ENCODE measurements at regions not wholly inside any gene's neighbourhood (a gene's known extent, or its start where the extent isn't known, plus 50 kb on each side); places are given as distances from the start of the nearest gene placed in this dataset.

DNA sequence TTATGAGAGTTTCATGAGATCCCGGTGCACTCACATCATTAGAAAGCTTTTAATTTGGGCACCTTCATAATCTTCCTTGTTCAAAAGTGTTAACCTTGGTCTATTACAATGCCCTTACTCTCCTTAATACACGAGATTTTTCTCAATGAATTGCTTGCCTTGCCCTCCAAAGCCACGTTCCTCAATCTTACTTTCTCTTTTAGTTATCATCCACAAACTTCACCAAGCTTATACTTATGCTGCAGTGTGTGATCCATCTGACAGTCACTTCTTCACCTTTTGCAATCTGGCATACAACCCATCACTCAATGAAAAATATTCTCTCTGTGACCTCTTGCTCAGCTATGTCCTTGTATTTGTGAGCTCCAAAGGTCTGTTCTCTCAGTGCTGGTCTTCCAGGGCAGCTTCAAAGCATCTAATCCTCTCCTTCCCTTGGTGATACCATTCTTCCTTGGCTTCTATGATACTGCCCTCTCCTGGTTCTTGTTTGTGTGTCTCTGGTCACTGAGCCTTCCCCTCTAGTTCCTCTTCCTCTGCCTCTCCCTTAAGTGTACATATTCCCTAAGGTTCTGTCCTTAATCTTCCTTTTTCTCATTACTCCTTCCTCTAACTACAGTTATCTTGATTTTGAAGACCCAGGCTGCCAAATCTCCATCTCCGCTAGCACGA lies 202.2 kb upstream of the STARD13 start:
- Histone ChIP-seq H3K4me3 (ENCODE audit: low read depth in 1 of 2, low read length in 2 of 2) (no peak overlapping the region), H3K27me3 (ENCODE audit: control insufficient read depth in 1 of 2, insufficient read depth in 2 of 2, low read length in 2 of 2) (no peaks in the 10 kb centered on the region), H3K4me1 (ENCODE audit: control insufficient read depth in 1 of 2, insufficient read depth in 2 of 2, low read length in 2 of 2) (peaks cover 0 to 4% of the 10 kb centered on the region in 2 donors), H3K9me3 (ENCODE audit: control insufficient read depth in 1 of 2, low read length in 2 of 2) (peaks cover 0 to 3% of the 10 kb centered on the region in 2 donors), H3K27ac (ENCODE audit: low read depth, low read length) (no peak overlapping the region), H3K9ac (ENCODE audit: low read depth in 1 of 2, low read length in 2 of 2) (no peak overlapping the region), H3K36me3 (ENCODE audit: control insufficient read depth in 1 of 2, insufficient read depth in 2 of 2, low read length in 2 of 2) (no peaks in the 10 kb centered on the region)

DNA sequence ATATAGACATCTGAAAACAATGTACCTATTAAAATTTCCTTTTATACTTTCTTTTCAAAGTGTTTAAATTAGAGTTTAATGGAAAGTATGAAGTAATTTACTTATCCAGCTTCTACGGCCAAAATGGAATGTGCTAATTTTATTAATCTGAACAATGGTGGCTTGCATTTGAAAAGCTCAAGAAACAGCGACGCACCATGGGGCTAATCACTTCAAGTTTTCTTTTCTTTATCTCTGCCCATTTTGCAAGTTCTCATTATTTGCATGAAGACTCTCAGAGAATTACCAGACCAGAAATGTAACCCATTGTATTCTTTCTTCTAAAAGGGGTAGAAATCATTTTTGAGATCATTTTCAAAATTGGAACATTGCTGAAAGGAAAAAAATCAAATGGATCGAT lies 204.0 kb upstream of the STARD13 start:
- no peak overlapping the region for H3K27ac ChIP-seq (ENCODE audit: low read depth, low read length)
- H3K27me3 ChIP-seq (ENCODE audit: control insufficient read depth in 1 of 2, insufficient read depth in 2 of 2, low read length in 2 of 2), result no peaks in the 10 kb centered on the region
- H3K36me3 ChIP-seq (ENCODE audit: control insufficient read depth in 1 of 2, insufficient read depth in 2 of 2, low read length in 2 of 2), result no peaks in the 10 kb centered on the region
- H3K9ac ChIP-seq (ENCODE audit: low read depth in 1 of 2, low read length in 2 of 2), result no peak overlapping the region
- peaks cover 0 to 10% of the 10 kb centered on the region in 2 donors for H3K4me1 ChIP-seq (ENCODE audit: control insufficient read depth in 1 of 2, insufficient read depth in 2 of 2, low read length in 2 of 2)
- peaks cover 0 to under 1% of the 10 kb centered on the region in 2 donors for H3K9me3 ChIP-seq (ENCODE audit: control insufficient read depth in 1 of 2, low read length in 2 of 2)
- H3K4me3 ChIP-seq (ENCODE audit: low read depth in 1 of 2, low read length in 2 of 2), result no peak overlapping the region

DNA sequence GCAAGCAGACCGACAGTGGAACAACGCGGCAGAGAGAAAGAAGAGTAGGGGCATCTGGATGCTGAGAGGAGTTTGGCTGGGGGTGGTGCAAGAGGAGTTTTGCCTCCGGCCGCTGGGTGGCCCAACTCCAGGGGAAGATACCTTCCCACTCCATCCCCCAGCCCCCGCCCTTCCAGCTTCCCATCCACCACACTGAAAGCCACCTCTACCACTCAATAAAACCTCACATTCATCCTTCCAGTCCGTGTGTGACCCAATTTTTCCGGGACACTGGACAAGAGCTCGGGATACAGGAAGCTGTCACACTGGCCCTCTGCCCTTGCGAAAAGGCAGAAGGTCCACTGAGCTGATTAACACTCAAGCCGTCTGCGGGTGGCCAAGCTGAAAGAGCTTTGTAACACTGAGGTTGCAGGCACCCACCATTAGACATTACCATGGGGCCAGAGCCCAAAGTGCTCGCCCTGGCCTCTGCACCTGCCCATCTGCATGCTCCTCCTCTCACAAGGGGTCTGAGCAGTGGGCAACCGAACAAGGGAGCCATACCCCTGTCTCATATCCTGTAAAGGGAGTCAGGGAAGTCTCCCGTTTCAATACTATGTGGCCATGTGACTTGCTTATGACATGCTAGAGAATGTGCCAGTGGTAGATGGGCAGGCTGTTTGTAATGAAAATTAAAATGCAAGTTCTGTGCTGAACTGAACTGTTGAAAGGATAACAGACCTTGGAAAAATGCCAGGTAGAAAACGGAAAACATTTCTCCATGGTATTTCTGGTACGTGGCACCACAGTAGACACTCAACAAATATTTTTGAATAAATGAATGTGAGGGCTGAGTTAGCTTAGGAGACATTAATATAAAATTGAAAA lies 205.1 kb upstream of the STARD13 start:
- Histone ChIP-seq H3K36me3 (ENCODE audit: control insufficient read depth in 1 of 2, insufficient read depth in 2 of 2, low read length in 2 of 2) (no peaks in the 10 kb centered on the region), H3K4me1 (ENCODE audit: control insufficient read depth in 1 of 2, insufficient read depth in 2 of 2, low read length in 2 of 2) (peaks cover 0 to 10% of the 10 kb centered on the region in 2 donors), H3K27me3 (ENCODE audit: control insufficient read depth in 1 of 2, insufficient read depth in 2 of 2, low read length in 2 of 2) (no peaks in the 10 kb centered on the region), H3K4me3 (ENCODE audit: low read depth in 1 of 2, low read length in 2 of 2) (no peak overlapping the region), H3K9me3 (ENCODE audit: control insufficient read depth in 1 of 2, low read length in 2 of 2) (no peaks in the 10 kb centered on the region), H3K27ac (ENCODE audit: low read depth, low read length) (no peak overlapping the region), H3K9ac (ENCODE audit: low read depth in 1 of 2, low read length in 2 of 2) (no peak overlapping the region)

DNA sequence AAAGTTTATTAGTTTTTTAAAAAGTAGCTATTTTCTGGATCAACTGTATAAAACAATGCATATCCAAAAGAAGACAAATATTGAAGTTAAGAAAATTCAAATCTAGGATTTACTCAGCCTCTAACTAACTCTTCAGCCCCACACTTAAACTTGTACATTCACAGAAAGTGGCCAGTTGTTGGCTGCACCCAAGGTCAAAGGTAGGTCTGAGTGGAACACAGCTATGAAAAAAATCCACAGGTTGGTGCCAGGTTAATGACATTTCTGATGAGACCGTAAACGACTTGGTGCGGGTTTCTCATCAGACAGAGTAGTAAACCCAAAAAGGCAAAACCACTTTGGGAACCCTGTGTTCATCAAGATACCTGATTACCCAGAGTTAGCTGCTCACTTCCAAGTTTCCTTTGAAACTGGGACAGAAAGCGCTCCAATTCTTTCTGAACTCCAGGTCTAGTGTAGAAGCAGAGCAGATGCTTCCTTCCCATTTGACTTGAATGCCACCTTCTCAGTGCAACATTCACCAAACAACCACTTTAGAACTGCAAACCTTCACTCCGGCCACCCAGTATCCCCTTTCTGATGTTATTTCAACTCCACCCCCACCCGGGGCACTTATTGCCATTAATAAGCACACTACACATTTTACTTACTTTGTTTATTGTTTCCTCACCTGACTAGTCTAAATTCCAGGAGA lies 208.3 kb upstream of the STARD13 start:
- Histone ChIP-seq H3K27ac (ENCODE audit: low read depth, low read length) (no peak overlapping the region), H3K4me1 (ENCODE audit: control insufficient read depth in 1 of 2, insufficient read depth in 2 of 2, low read length in 2 of 2) (peaks cover 0 to 8% of the 10 kb centered on the region in 2 donors), H3K9ac (ENCODE audit: low read depth in 1 of 2, low read length in 2 of 2) (no peak overlapping the region), H3K27me3 (ENCODE audit: control insufficient read depth in 1 of 2, insufficient read depth in 2 of 2, low read length in 2 of 2) (no peaks in the 10 kb centered on the region), H3K9me3 (ENCODE audit: control insufficient read depth in 1 of 2, low read length in 2 of 2) (no peaks in the 10 kb centered on the region), H3K36me3 (ENCODE audit: control insufficient read depth in 1 of 2, insufficient read depth in 2 of 2, low read length in 2 of 2) (no peaks in the 10 kb centered on the region), H3K4me3 (ENCODE audit: low read depth in 1 of 2, low read length in 2 of 2) (no peak overlapping the region)

DNA sequence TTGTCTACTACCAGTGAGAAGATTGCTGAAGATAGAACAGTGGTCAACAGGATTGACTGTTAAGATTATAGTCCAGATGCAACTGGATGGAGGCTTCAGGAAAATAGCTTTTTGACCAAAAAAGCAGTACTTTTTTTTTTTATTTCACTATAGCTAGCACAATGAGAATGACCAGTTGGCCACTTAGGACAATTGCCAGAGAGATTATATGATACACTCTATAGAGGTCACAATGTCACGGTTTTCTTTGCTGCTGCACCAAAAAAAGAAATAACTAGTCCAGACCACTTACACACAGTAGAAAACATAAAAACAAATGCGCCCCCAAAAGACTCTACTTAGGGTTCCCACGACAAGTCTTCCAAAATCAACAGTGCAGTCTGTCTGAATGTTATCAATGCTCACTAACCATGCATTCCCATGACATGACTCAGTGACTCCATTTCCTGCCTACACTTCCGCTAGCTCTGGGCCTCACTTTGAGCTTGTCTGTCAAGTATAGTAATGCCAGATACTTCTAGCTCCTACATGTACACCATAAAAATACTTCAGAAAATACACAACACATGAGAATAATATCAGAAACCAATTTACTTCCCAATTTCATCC lies 209.1 kb upstream of the STARD13 start:
- no peak overlapping the region for H3K9ac ChIP-seq (ENCODE audit: low read depth in 1 of 2, low read length in 2 of 2)
- no peaks in the 10 kb centered on the region for H3K36me3 ChIP-seq (ENCODE audit: control insufficient read depth in 1 of 2, insufficient read depth in 2 of 2, low read length in 2 of 2)
- no peak overlapping the region for H3K4me3 ChIP-seq (ENCODE audit: low read depth in 1 of 2, low read length in 2 of 2)
- no peaks in the 10 kb centered on the region for H3K9me3 ChIP-seq (ENCODE audit: control insufficient read depth in 1 of 2, low read length in 2 of 2)
- H3K27ac ChIP-seq (ENCODE audit: low read depth, low read length), result no peak overlapping the region
- H3K27me3 ChIP-seq (ENCODE audit: control insufficient read depth in 1 of 2, insufficient read depth in 2 of 2, low read length in 2 of 2), result no peaks in the 10 kb centered on the region
- H3K4me1 ChIP-seq (ENCODE audit: control insufficient read depth in 1 of 2, insufficient read depth in 2 of 2, low read length in 2 of 2), result peaks cover 0 to 6% of the 10 kb centered on the region in 2 donors

DNA sequence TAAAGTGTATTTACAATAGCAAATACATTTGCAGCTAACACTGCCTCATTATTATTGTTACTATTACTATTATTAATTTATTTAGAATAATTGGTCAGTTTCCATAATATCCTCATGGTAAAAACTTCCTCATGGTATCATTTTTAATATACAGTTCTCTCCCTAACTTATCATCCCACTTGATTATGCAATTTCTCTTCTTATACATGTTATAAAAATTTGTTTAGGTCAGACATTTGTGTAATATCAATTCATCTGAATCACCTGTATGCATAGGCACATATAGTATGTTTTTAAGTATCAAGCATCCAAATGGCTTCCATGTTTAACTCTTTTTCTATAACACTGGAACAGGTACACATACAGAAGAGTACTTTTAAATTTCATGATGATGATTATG lies 210.8 kb upstream of the STARD13 start:
- Histone ChIP-seq H3K4me3 (ENCODE audit: low read depth in 1 of 2, low read length in 2 of 2) (no peak overlapping the region), H3K4me1 (ENCODE audit: control insufficient read depth in 1 of 2, insufficient read depth in 2 of 2, low read length in 2 of 2) (peaks cover 0 to 6% of the 10 kb centered on the region in 2 donors), H3K9ac (ENCODE audit: low read depth in 1 of 2, low read length in 2 of 2) (no peak overlapping the region), H3K27me3 (ENCODE audit: control insufficient read depth in 1 of 2, insufficient read depth in 2 of 2, low read length in 2 of 2) (no peaks in the 10 kb centered on the region), H3K9me3 (ENCODE audit: control insufficient read depth in 1 of 2, low read length in 2 of 2) (no peaks in the 10 kb centered on the region), H3K36me3 (ENCODE audit: control insufficient read depth in 1 of 2, insufficient read depth in 2 of 2, low read length in 2 of 2) (no peaks in the 10 kb centered on the region), H3K27ac (ENCODE audit: low read depth, low read length) (no peak overlapping the region)

DNA sequence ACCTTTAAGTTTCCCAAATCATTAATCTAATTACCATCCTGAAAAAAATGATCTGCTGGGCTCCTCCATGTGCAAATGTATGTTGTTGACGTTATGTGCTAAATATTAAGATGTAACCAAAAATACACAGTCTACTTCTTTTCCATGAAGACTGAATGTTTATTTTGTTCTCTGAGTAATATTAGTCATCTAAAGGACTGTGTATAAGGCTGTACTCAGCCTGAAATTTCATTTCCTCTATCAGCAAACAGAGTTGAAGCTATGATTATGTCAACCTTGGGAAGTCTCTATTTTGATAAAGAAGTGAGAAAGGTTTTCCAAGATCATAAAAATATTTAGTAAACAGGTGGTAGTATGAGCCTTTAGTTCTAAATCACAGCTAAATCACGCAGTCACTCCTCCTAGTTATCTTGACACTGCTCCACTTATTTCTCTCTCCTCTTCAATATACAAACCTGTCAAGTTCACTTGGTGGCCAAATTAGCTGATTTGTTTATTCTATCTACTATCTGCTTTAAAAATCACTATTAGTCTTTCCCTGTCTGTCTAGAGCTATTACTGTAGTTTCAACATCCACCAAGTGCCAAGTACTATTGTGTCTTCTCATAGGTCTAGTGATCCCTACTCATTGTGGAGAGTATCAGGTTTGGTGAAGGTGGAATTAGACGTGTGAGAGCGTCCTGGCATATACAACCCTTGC lies 211.7 kb upstream of the STARD13 start:
- H3K27ac ChIP-seq (ENCODE audit: low read depth, low read length), result no peak overlapping the region
- no peaks in the 10 kb centered on the region for H3K36me3 ChIP-seq (ENCODE audit: control insufficient read depth in 1 of 2, insufficient read depth in 2 of 2, low read length in 2 of 2)
- no peaks in the 10 kb centered on the region for H3K27me3 ChIP-seq (ENCODE audit: control insufficient read depth in 1 of 2, insufficient read depth in 2 of 2, low read length in 2 of 2)
- H3K9ac ChIP-seq (ENCODE audit: low read depth in 1 of 2, low read length in 2 of 2), result no peak overlapping the region
- peaks cover 0 to 6% of the 10 kb centered on the region in 2 donors for H3K4me1 ChIP-seq (ENCODE audit: control insufficient read depth in 1 of 2, insufficient read depth in 2 of 2, low read length in 2 of 2)
- no peaks in the 10 kb centered on the region for H3K9me3 ChIP-seq (ENCODE audit: control insufficient read depth in 1 of 2, low read length in 2 of 2)
- H3K4me3 ChIP-seq (ENCODE audit: low read depth in 1 of 2, low read length in 2 of 2), result no peak overlapping the region

DNA sequence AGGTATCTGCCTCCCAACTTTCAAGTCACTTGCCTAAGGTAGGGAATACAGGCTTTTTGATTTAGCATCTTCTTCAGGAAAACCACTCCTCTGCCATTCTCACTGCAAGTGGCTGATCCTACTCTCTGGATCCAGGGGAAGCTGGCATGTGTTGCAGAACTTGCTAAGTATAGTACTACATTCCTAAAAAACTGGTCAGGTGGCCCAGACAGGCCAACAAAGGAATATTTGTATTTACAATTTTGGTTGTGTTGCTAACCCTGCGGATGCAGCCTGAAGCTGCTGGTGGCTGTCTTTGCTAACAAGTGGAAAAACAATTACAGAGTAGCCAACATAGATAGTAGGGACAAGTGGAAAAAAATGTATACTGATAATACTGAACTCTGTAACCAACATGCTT lies 222.5 kb upstream of the STARD13 start:
- Histone ChIP-seq H3K4me3 (ENCODE audit: low read depth in 1 of 2, low read length in 2 of 2) (no peak overlapping the region), H3K27ac (ENCODE audit: low read depth, low read length) (no peak overlapping the region), H3K4me1 (ENCODE audit: control insufficient read depth in 1 of 2, insufficient read depth in 2 of 2, low read length in 2 of 2) (no peaks in the 10 kb centered on the region), H3K36me3 (ENCODE audit: control insufficient read depth in 1 of 2, insufficient read depth in 2 of 2, low read length in 2 of 2) (no peaks in the 10 kb centered on the region), H3K9ac (ENCODE audit: low read depth in 1 of 2, low read length in 2 of 2) (no peak overlapping the region), H3K27me3 (ENCODE audit: control insufficient read depth in 1 of 2, insufficient read depth in 2 of 2, low read length in 2 of 2) (no peaks in the 10 kb centered on the region), H3K9me3 (ENCODE audit: control insufficient read depth in 1 of 2, low read length in 2 of 2) (no peaks in the 10 kb centered on the region)

DNA sequence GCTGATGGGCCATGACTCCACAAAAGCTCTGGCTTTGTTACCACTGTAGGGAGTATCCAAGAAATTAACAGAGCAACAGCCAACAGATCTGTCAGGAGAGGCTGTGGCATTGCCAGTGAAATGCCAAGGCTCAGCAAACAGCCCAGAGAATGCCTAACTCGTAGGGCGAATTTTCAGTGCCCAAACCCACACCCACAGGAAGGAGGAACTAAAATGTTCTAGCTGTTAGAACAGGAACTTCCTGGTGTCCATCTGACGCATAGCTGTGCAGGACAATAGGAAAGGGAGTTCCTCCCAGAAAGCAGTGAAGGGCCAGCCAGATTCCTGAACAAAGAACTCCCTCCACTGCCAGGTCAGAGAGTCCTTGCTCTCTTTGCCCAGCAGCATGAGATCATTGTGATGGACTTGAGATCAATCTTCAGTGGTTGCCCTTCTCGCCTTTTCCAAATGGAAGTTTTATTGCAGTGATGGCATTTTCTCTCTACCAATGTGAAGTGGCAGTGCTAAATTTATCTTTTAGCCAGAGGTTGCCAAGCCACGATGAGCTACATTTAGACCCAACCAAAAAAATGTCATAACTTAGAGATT lies 224.2 kb upstream of the STARD13 start:
- Histone ChIP-seq H3K4me1 (ENCODE audit: control insufficient read depth in 1 of 2, insufficient read depth in 2 of 2, low read length in 2 of 2) (no peaks in the 10 kb centered on the region), H3K9ac (ENCODE audit: low read depth in 1 of 2, low read length in 2 of 2) (no peak overlapping the region), H3K27ac (ENCODE audit: low read depth, low read length) (peak overlapping the region; percentile 26), H3K4me3 (ENCODE audit: low read depth in 1 of 2, low read length in 2 of 2) (no peak overlapping the region), H3K9me3 (ENCODE audit: control insufficient read depth in 1 of 2, low read length in 2 of 2) (no peaks in the 10 kb centered on the region), H3K27me3 (ENCODE audit: control insufficient read depth in 1 of 2, insufficient read depth in 2 of 2, low read length in 2 of 2) (no peaks in the 10 kb centered on the region), H3K36me3 (ENCODE audit: control insufficient read depth in 1 of 2, insufficient read depth in 2 of 2, low read length in 2 of 2) (no peaks in the 10 kb centered on the region)

All from duodenal mucosa (tissue), 2 donors.